GM19395 (cell line): ENCODE measurements at regions not wholly inside any gene's neighbourhood (a gene's known extent, or its start where the extent isn't known, plus 50 kb on each side); places are given as distances from the start of the nearest gene placed in this dataset.

Experiments
- ATAC-seq: cut with Tn5 transposase; IDR thresholded peaks from one replicate; pipeline ENCODE4 v1.9.1; 2021; ENCODE audit warnings: mild to moderate bottlenecking, moderate library complexity; ENCODE audit not compliant: unreplicated experiment

- no peak for ATAC-seq
Observed at GRCh38 chr5:98624145-98624880, 149.2 kb upstream of the RGMB start.

GRCh38 chr5:98627121-98627520 lies 146.3 kb upstream of the RGMB start:
- ATAC-seq, result no peak

GRCh38 chr5:98630621-98631020 lies 142.8 kb upstream of the RGMB start:
- ATAC-seq, result no peak

- no peak for ATAC-seq
Observed at GRCh38 chr5:98631311-98632054, 142.0 kb upstream of the RGMB start.

GRCh38 chr5:98635656-98636055 lies 137.8 kb upstream of the RGMB start:
- ATAC-seq, result no peak

GRCh38 chr5:98637116-98637515 lies 136.3 kb upstream of the RGMB start:
- ATAC-seq, result no peak

- ATAC-seq, result no peak
Observed at GRCh38 chr5:98637557-98637956, 135.9 kb upstream of the RGMB start.

- ATAC-seq, result no peak
Observed at GRCh38 chr5:98638111-98638510, 135.4 kb upstream of the RGMB start.

- ATAC-seq, result no peak
Observed at GRCh38 chr5:98638701-98639100, 134.8 kb upstream of the RGMB start.

- no peak for ATAC-seq
Observed at GRCh38 chr5:98639274-98639673, 134.2 kb upstream of the RGMB start.

- no peak for ATAC-seq
Observed at GRCh38 chr5:98641671-98642070, 131.8 kb upstream of the RGMB start.

- no peak for ATAC-seq
Observed at GRCh38 chr5:98643569-98643968, 129.9 kb upstream of the RGMB start.

GRCh38 chr5:98651715-98652114 lies 121.7 kb upstream of the RGMB start:
- ATAC-seq, result no peak

- ATAC-seq, result no peak
Observed at GRCh38 chr5:98656125-98656795, 117.2 kb upstream of the RGMB start.

- no peak for ATAC-seq
Observed at GRCh38 chr5:98656796-98657195, 116.7 kb upstream of the RGMB start.

- no peak for ATAC-seq
Observed at GRCh38 chr5:98657559-98657958, 115.9 kb upstream of the RGMB start.

GRCh38 chr5:98663521-98663920 lies 109.9 kb upstream of the RGMB start:
- ATAC-seq, result no peak

- no peak for ATAC-seq
Observed at GRCh38 chr5:98664736-98665135, 108.7 kb upstream of the RGMB start.

GRCh38 chr5:98679963-98680362 lies 93.5 kb upstream of the RGMB start:
- no peak for ATAC-seq

- ATAC-seq, result no peak
Observed at GRCh38 chr5:98690002-98690401, 83.5 kb upstream of the RGMB start.

GRCh38 chr5:98694902-98695301 lies 78.6 kb upstream of the RGMB start:
- ATAC-seq, result no peak

GRCh38 chr5:98698359-98698758 lies 75.1 kb upstream of the RGMB start:
- no peak for ATAC-seq
